Fibroblast of skin of left biceps (primary cell): ENCODE measurements at regions not wholly inside any gene's neighbourhood (a gene's known extent, or its start where the extent isn't known, plus 50 kb on each side); places are given as distances from the start of the nearest gene placed in this dataset.

Experiments used
- DNase-seq, 2 experiments: peaks; one replicate each; pipeline ENCODE4 v3.0.0-alpha.2; 2013; ENCODE audit warnings: low read depth in 2 of 2

- DNase-seq: no peak
Observed at GRCh38 chr9:88757406-88758010, 222.5 kb downstream of the NXNL2 start.

DNA sequence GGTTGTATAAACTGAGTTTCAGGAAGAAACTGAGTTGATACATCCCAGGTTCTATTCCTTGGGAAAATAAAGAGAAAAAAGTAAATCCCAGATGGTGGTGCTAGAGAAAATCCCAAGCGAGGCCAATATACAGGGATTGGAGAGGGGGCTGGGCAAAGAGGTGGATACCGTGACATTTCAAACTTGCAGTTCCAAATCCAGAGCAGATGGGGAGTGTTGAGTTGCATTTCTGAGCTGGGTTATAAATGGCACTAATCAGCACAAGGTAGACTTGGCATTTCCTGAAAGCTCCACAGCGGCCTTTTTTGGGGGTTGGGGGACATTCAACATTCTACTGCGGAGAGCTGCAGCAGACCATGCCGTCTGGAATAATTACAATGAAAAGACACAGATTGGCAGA, 224.4 kb downstream of the NXNL2 start:
- DNase-seq: no peak

- DNase-seq: no peak
Observed at GRCh38 chr9:88766778-88767503, 224.3 kb upstream of the S1PR3 start.

- DNase-seq: no peak
Observed at GRCh38 chr9:88767504-88767790, 223.8 kb upstream of the S1PR3 start.

DNA sequence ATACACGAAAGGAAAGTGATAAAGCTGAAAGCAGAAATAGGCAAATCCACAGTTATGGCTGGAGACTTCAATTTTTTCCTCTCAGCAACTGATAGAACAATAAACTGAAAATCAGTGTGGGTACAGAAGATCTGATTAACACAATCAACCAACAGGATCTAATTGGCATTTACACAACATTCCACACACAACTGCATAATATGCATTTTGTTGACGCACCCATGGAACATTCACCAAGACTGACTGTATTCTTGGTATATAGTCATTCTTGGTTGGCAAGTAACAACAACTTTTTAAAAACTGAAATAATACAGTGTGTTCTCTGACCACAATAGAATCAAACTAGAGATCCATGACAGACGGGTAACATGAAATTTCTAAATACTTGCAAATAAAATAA, 218.7 kb upstream of the S1PR3 start:
- DNase-seq: no peak

- no peak for DNase-seq
Observed at GRCh38 chr9:88773126-88773525, 218.1 kb upstream of the S1PR3 start.

DNA sequence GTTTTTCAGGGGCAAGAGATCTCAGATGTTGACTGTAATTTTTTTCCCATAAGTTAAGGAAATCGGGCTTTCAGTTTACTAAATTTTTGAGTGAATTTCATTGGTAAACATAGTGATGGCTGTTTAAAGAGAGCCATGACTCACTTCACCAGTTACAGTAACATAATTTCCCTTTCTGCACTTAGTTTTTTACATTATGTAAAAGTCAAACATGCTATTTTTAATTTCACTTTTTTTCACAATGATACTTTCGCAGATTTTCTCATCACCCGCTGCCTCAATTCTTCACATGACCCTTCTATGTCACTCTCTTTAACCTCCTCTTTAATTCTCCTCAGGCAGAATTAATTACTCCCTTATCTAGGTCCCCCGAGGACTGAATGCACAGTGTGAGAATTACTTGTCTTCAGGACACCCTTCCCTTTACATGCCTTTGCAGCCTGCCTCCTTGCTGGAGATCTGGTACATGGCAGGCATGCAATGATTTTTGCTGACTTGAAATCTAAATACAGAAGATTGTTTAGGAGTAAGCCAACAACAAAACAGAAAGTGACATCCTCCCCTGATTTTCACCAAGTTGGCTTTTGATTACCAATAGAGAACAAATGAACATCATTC, 217.5 kb upstream of the S1PR3 start:
- DNase-seq: no peak

GRCh38 chr9:88775037-88775471, 216.2 kb upstream of the S1PR3 start:
- peak; percentile 67 to 76 for DNase-seq

DNA sequence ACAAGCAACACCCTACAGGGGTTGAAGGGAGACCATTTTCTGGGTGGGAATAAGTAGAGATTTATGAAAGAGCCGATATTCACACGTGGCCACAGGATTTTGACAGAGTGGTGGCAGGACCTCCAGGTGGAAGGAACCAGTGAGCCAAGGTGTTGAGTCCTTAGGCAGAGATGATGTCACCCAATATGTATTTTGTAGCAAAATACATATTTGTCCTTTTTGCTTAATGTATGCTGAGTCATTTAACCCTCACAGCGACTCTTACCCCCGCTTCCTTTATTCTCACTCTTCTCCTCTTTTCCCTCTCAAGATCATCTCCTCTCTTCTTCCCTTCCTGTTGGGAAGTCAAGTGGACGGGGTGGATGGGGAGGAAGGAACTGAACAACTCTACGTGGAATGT, 215.7 kb upstream of the S1PR3 start:
- DNase-seq: no peak

- no peak for DNase-seq
Observed at GRCh38 chr9:88775966-88776365, 215.3 kb upstream of the S1PR3 start.

DNA sequence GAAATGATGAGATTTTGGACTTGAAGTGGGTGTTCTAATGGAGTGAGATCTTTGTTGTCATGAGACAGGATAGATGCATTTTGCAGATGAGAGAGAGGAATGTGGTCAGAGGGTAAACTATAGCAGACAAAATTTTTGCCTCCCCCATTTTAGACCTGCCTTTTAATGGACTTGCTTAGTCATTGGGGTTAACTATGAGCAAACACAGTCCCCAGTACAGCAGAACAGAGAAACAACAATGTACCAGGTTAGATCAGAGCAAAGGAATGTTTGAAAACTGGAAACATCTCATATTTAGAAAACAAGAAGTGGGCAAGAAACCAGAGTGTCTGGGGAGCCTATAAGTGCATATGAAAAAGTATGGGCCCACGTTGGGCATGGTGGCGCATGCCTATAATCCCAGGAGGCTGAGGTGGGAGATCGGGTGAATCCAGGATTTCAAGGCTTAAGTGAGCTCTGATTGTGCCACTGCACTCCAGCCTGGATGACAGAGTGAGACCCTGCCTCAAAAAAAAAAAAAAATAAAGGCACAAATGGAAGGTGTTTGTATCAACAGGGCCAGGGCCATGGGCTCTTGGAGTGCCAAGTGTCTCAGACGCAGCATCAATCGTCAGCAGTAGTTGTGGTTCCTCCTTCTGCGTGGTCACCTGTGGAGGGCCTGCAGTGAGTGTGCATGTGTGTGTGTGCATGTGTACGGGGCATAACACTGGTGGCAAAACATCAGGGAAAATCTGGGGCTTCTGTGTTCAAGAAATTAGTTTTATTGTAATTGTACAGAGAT, 214.4 kb upstream of the S1PR3 start:
- DNase-seq: peak; percentile 53 to 59

DNA sequence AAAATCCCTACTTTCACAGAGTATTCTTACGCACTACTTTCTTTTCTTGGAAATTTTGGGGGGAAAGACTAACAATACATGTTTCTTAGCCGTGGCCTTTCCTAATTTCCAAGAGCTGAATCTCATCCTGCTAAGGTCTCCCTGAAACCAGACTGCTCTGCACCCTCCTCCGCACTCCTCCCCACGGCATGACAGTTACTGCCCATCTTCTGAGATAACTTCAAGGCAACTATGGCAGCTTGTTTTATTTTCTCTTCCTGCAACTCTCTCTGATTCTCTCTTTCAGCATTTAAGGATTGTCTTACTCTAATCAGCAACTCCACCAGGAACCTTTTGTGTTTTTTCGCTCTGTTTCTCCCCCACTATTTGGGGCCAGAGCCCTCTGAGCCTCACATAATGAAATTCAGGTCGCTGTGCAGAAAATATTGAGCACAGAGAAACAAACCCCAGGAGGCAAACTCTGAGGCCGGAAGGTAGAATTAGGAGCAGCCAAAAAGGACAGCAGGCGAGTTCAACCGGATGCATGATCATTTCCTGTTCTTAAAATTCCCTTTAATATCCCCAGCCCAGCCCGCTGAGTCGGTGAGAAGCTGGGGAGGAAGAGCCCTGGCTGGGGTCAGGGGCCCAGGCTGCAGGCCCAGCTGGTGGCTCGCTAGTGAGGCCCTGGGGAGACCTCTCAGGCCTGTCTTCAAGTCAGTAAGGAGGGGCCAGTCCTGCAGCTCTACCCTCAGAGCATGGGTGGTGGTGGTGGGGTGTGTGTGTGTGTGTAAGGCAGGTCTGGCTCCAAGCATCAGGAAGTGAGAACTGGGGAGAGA, 213.6 kb upstream of the S1PR3 start:
- DNase-seq: no peak

- DNase-seq: peak in 1 of 2 experiments; percentile 30
Observed at GRCh38 chr9:88781628-88782391, 209.5 kb upstream of the S1PR3 start.

DNA sequence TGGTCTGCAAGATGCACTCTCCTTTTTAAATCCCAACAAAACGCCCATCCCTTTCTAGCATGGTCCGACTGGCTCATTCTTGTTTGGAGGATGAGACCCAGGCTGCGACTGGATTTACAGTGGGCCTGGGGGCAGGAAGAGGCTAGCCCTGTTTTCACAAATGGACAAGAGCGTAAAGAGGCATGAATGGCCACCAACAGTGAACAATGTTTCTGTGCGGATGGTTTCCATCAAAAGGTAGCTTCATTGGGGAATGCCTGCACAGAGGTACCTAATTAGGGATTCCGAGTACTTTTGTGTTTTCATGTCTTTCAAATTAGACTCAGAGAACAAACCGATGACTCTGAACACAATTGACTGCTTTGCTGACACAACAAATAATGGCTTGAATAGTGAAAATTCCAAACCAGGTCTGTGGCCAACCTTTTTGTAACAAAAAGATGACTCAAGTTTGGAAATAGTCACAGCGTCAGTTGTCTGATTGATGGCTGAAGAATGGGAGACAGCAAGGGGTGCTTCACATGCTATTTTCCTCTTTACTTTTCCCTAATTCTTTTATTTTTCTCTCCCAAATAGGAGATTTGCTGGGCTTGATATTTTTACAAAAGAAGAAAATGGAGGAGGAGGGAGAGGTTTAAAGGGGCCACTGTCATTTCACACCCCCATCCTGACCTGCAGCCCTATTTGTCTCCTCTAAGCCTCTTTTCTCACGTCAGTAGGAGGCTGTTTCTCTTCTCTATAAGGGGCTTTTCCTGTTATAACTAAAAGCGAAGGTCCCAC, 208.1 kb upstream of the S1PR3 start:
- DNase-seq: peak in 1 of 2 experiments; percentile 32

DNA sequence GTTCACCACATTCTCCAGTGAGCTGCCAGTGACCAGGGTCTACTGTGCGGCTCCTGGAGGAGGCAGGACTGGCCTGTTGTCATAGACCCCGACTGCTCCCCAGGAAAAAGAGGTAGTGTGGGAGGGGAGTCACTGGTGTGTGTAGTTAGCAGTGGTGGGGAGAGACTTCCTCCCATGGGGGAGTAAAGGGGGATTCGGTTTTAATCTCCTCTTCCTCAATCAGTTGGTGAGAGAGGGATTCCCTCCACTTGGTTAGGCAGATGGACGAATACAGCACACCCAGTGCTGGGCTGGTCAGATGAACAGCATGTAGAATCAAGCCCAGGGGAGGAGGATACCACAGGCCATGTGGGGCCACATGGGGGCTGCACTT, 207.6 kb upstream of the S1PR3 start:
- no peak for DNase-seq

DNA sequence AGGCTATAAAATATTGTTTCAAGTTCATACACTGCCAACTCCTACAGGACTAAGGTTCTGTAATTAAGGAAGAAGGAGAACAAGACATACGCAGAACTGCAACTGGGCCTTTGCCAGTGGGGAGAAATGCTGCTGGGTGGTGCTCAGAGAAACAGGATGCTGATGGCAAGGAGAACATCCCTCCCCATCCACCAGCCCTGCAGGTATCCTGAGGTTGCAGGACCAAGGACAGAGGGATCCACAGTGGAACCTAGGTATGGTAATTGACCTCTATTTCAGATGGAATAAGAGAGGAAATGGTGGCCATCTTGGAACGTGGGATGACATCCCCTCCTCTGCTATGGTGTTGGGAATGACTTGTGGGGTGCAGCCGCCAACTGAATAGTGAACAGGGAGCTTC, 206.3 kb upstream of the S1PR3 start:
- DNase-seq: no peak

DNA sequence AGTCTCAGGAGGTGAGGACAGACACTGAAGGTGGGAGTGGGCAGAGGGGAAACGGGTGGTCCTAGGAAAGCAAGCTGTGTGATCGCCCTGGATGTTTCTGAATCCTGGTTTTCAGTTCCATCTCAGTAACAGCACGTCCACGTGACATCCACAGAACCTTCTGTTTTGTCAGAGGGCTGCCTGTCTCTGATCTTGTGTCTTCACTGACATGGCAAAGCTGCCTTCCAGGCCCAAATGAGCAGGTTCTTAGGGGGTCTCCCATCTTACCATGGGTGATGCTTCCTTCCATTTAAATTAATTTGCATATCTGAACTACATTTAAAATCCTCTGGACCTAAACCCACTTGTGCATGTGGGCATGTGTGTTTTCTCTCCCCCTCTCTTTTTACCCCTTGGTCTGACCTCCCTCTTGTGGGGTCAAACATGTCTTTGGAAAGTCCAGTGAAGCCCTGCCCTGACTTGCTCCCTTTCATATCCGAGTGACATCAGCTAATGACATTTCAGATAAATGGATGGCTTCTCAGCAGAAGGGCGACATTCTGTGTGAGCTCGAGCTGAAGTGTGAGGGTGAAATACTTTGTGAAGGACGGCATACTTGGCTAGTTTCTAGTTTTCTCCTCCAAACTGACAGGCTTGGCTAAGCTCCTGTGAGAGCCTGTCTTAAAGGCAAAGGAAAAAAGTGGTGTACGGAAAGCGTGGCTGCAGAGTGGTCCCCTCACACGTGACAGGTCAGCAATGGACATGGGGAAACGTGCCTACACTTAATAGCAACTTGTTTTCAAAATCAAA, 204.8 kb upstream of the S1PR3 start:
- no peak for DNase-seq

GRCh38 chr9:88789785-88790184, 201.5 kb upstream of the S1PR3 start:
- peak in 1 of 2 experiments; percentile 39 for DNase-seq

- peak in 1 of 2 experiments; percentile 65 for DNase-seq
Observed at GRCh38 chr9:88791105-88791805, 200.0 kb upstream of the S1PR3 start.
